ENCODE measurements at regions not wholly inside any gene's neighbourhood (a gene's known extent, or its start where the extent isn't known, plus 50 kb on each side); places are given as distances from the start of the nearest gene placed in this dataset.

DNA sequence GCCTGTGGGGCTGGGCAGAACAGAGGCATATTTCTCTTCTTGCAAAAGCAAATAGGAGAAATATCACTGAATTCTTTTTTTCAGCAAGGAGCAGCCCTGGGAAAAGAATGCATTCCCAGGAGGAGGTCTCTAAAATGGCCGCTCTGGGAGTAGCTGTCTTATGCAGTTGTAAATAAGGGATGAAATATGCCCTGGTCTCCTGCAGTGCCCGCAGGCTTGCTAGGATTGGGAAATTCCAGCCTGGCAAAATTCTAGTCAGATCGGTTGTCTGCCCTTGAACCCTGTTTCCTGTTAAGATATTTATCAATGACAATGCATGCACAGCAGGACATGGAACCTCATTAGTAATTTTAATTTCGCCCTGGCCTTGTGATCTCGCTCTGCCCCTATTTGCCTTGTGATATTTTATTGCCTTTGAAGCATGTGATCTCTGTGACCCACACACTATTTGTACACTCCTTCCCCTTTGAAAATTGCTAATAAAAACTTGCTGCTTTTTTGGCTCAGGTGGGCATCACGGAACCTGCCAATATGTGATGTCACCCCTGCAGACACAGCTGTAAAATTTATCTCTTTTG lies 1993.2 kb downstream of the PCDH9 start:
- Histone ChIP-seq H2AFZ (replicated peaks; ENCODE audit: low read length, poor library complexity) (no peak overlapping the region), H3K79me1 (ENCODE audit: low read depth in 1 of 2, low read length in 2 of 2) (no peaks in the 10 kb centered on the region), H3K4me1 (ENCODE audit: control insufficient read depth, insufficient read depth, low read length) (no peaks in the 10 kb centered on the region), H3K36me3 (ENCODE audit: control insufficient read depth, insufficient read depth, low read length) (no peaks in the 10 kb centered on the region), H2BK20ac (ENCODE audit: low read depth, low read length) (no peak overlapping the region), H3K9ac (ENCODE audit: low read depth, low read length) (no peak overlapping the region), H3K4me3 (ENCODE audit: insufficient read depth, low read depth, low read length) (no peak overlapping the region), H3K18ac (ENCODE audit: low read depth, low read length) (no peak overlapping the region), H4K20me1 (ENCODE audit: insufficient read depth, low read length) (no peaks in the 10 kb centered on the region), H3K23ac (ENCODE audit: low read depth, low read length) (no peak overlapping the region), H3K4me2 (ENCODE audit: low read depth, low read length) (no peak overlapping the region), H2BK15ac (ENCODE audit: low read depth, low read length) (no peak overlapping the region), H3K4ac (ENCODE audit: low read depth, low read length) (no peak overlapping the region), H2BK120ac (ENCODE audit: low read depth, low read length) (no peak overlapping the region), H4K91ac (ENCODE audit: insufficient read depth, low read depth, low read length) (no peak overlapping the region), H3K9me3 (ENCODE audit: control insufficient read depth, insufficient read depth, low read length) (0 out of 2 replicates have a peak, but pooled peaks cover 5% of the 10 kb centered on the region), H3K27me3 (ENCODE audit: control insufficient read depth, insufficient read depth, low read length) (no peaks in the 10 kb centered on the region), H2BK5ac (ENCODE audit: low read depth, low read length, poor library complexity, severe bottlenecking) (no peak overlapping the region), H3K56ac (ENCODE audit: extremely low read depth, insufficient read depth, low read length) (no peak overlapping the region), H3K9me1 (ENCODE audit: insufficient read depth, low read length) (no peaks in the 10 kb centered on the region), H2AK5ac (ENCODE audit: low read depth, low read length) (no peak overlapping the region), H4K8ac (ENCODE audit: low read depth in 2 of 2, low read length in 2 of 2) (no peak overlapping the region), H3K14ac (replicated peaks; ENCODE audit: low read depth, low read length) (no peak overlapping the region), H2AK9ac (replicated peaks; ENCODE audit: low read depth, low read length, poor library complexity) (no peak overlapping the region), H4K5ac (ENCODE audit: low read depth, low read length) (no peak overlapping the region), H3K27ac (ENCODE audit: insufficient read depth, low read length) (no peak overlapping the region)
- ChIA-PET CTCF (no interaction called here), POLR2A (ENCODE audit: unreplicated experiment) (no interaction called here)
- dilution Hi-C loops (cut with HindIII; ENCODE audit: low sequenced_read_pairs, unreplicated experiment) = no loop called here
- TF ChIP-seq MAFK (IDR thresholded peaks at IDR 0.05; ENCODE audit: low read depth, low read length) = no peak
- no peak for TF ChIP-seq SMC3 (IDR thresholded peaks at IDR 0.05; ENCODE audit: low read depth, low read length)
- no peak for TF ChIP-seq RFX5 (IDR thresholded peaks at IDR 0.05; ENCODE audit: low read depth, low read length)
- TF ChIP-seq, protein P1, sequence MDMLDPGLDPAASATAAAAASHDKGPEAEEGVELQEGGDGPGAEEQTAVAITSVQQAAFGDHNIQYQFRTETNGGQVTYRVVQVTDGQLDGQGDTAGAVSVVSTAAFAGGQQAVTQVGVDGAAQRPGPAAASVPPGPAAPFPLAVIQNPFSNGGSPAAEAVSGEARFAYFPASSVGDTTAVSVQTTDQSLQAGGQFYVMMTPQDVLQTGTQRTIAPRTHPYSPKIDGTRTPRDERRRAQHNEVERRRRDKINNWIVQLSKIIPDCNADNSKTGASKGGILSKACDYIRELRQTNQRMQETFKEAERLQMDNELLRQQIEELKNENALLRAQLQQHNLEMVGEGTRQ (IDR thresholded peaks at IDR 0.05; ENCODE audit: low read depth, low read length) = no peak
- TF ChIP-seq, protein P2, sequence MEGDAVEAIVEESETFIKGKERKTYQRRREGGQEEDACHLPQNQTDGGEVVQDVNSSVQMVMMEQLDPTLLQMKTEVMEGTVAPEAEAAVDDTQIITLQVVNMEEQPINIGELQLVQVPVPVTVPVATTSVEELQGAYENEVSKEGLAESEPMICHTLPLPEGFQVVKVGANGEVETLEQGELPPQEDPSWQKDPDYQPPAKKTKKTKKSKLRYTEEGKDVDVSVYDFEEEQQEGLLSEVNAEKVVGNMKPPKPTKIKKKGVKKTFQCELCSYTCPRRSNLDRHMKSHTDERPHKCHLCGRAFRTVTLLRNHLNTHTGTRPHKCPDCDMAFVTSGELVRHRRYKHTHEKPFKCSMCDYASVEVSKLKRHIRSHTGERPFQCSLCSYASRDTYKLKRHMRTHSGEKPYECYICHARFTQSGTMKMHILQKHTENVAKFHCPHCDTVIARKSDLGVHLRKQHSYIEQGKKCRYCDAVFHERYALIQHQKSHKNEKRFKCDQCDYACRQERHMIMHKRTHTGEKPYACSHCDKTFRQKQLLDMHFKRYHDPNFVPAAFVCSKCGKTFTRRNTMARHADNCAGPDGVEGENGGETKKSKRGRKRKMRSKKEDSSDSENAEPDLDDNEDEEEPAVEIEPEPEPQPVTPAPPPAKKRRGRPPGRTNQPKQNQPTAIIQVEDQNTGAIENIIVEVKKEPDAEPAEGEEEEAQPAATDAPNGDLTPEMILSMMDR (conservative IDR thresholded peaks at IDR 0.05; ENCODE audit: low read depth, low read length) = no peak
- TF ChIP-seq BHLHE40 (IDR thresholded peaks at IDR 0.05; ENCODE audit: low read depth, low read length) = no peak
- TF ChIP-seq FOS (IDR thresholded peaks at IDR 0.05; ENCODE audit: low read depth, low read length) = no peak
- no peak for TF ChIP-seq CEBPB (IDR thresholded peaks at IDR 0.05; ENCODE audit: low read depth, low read length)
- TF ChIP-seq, protein P3, sequence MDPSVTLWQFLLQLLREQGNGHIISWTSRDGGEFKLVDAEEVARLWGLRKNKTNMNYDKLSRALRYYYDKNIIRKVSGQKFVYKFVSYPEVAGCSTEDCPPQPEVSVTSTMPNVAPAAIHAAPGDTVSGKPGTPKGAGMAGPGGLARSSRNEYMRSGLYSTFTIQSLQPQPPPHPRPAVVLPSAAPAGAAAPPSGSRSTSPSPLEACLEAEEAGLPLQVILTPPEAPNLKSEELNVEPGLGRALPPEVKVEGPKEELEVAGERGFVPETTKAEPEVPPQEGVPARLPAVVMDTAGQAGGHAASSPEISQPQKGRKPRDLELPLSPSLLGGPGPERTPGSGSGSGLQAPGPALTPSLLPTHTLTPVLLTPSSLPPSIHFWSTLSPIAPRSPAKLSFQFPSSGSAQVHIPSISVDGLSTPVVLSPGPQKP (IDR thresholded peaks at IDR 0.05; ENCODE audit: borderline replicate concordance, low read depth, low read length) = no peak
- TF ChIP-seq POLR2A (IDR thresholded peaks at IDR 0.05; ENCODE audit: low read depth, low read length) = no peak
- TF ChIP-seq CHD1 (IDR thresholded peaks at IDR 0.05; ENCODE audit: low read depth, low read length) = no peak
- no peak for TF ChIP-seq MAZ (IDR thresholded peaks at IDR 0.05; ENCODE audit: borderline replicate concordance, low read depth, low read length)
- no peak for TF ChIP-seq NFE2L2 (IDR thresholded peaks at IDR 0.05; ENCODE audit: low read depth, low read length)
- TF ChIP-seq MXI1 (IDR thresholded peaks at IDR 0.05; ENCODE audit: borderline replicate concordance, low read depth, low read length) = no peak
- TF ChIP-seq RCOR1 (IDR thresholded peaks at IDR 0.05; ENCODE audit: insufficient replicate concordance, low read length) = no peak
- TF ChIP-seq RAD21 (IDR thresholded peaks at IDR 0.05; ENCODE audit: low read length) = no peak
- 88% methylated on average over 1 of the region's 6 CpGs; no CpG with 5 or more reads in 1 of the 2 experiments for WGBS, 2 experiments (ENCODE audit: extremely low coverage in 2 of 2, insufficient read length in 1 of 2)
- no peak for ATAC-seq (ENCODE audit: low read depth)
- intact Hi-C loops (cut with micrococcal nuclease) = no loop called here
- no peak for DNase-seq
- in situ Hi-C loops (cut with MboI; ENCODE audit: low sequenced_read_pairs) = no loop called here
- BruUV-seq (replicated peaks) = no TSS peak
